Breast epithelium (tissue), 3 donors: ENCODE measurements at regions not wholly inside any gene's neighbourhood (a gene's known extent, or its start where the extent isn't known, plus 50 kb on each side); places are given as distances from the start of the nearest gene placed in this dataset.
"Not testable (repeated sequence)": the region's sequence is repeated elsewhere in the genome, so short reads cannot be mapped to it uniquely, and the experiment has no call there.

Experiments used
- POLR2A ChIP-seq: fragments of 450-650 bp; IDR thresholded peaks from one replicate; pipeline ENCODE4 v1.6.1; 2016; ENCODE audit warnings: antibody characterized with exemption, mild to moderate bottlenecking, moderate library complexity
- TF ChIP-seq, protein P1 (sequence below), 3 donors: fragments of 450-650 bp; IDR thresholded peaks; one replicate each; pipeline ENCODE4 v1.5.1; 2016 to 2017; ENCODE audit warnings: antibody characterized with exemption in 3 of 3, mild to moderate bottlenecking in 3 of 3, moderate library complexity in 3 of 3

DNA sequence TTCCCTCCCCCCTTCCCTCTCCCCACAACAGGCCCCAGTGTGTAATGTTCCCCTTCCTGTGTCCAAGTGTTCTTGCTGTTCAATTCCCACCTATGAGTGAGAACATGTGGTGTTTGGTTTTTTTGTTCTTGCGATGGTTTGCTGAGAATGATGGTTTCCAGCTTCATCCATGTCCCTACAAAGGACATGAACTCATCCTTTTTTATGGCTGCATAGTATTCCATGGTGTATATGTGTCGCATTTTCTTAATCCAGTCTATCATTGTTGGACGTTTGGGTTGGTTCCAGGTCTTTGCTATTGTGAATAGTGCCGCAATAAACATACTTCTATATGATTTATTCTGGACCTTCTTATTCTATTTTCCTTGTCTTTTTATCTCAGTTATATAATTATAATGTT, 165.2 kb upstream of the SLC35G4 start:
- not testable (repeated sequence) for TF ChIP-seq POLR2A
- TF ChIP-seq, protein P1, sequence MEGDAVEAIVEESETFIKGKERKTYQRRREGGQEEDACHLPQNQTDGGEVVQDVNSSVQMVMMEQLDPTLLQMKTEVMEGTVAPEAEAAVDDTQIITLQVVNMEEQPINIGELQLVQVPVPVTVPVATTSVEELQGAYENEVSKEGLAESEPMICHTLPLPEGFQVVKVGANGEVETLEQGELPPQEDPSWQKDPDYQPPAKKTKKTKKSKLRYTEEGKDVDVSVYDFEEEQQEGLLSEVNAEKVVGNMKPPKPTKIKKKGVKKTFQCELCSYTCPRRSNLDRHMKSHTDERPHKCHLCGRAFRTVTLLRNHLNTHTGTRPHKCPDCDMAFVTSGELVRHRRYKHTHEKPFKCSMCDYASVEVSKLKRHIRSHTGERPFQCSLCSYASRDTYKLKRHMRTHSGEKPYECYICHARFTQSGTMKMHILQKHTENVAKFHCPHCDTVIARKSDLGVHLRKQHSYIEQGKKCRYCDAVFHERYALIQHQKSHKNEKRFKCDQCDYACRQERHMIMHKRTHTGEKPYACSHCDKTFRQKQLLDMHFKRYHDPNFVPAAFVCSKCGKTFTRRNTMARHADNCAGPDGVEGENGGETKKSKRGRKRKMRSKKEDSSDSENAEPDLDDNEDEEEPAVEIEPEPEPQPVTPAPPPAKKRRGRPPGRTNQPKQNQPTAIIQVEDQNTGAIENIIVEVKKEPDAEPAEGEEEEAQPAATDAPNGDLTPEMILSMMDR (IDR thresholded peaks at IDR 0.05): not testable (repeated sequence)
